SK-N-SH treated with all-trans-retinoic acid at 6 μM for 48 hours (cell line): ENCODE measurements at regions not wholly inside any gene's neighbourhood (a gene's known extent, or its start where the extent isn't known, plus 50 kb on each side); places are given as distances from the start of the nearest gene placed in this dataset.

Source experiments
- ATAC-seq: fragments of 200-7000 bp; cut with Tn5 transposase; 3 replicates; pipeline ENCODE4 v1.9.1; 2020; ENCODE audit warnings: mild to moderate bottlenecking, moderate library complexity
- ARNTL ChIP-seq: fragments of 450-650 bp; formaldehyde crosslinking; IDR thresholded peaks from 2 replicates; pipeline ENCODE4 v1.5.0; 2020; ENCODE audit warnings: low read depth, mild to moderate bottlenecking, moderate library complexity, borderline replicate concordance
- BACH2 ChIP-seq: fragments of 250-450 bp; sonication (Bioruptor Pico); IDR thresholded peaks from 2 replicates; pipeline ENCODE4 v1.9.0; 2021; ENCODE audit warnings: mild to moderate bottlenecking, borderline replicate concordance
- CSDC2 ChIP-seq: fragments of 250-450 bp; sonication (Bioruptor Pico); IDR thresholded peaks from 2 replicates; pipeline ENCODE4 v1.5.0; 2020; ENCODE audit warnings: mild to moderate bottlenecking, moderate library complexity
- CSRNP3 ChIP-seq: fragments of 250-450 bp; sonication (Bioruptor Pico); IDR thresholded peaks from 2 replicates; pipeline ENCODE4 v1.5.1; 2021; ENCODE audit warnings: mild to moderate bottlenecking, moderate library complexity
- ESRRG ChIP-seq: fragments of 250-450 bp; sonication (Bioruptor Pico); IDR thresholded peaks from 2 replicates; pipeline ENCODE4 v1.6.1; 2021; ENCODE audit warnings: mild to moderate bottlenecking
- ISL1 ChIP-seq: fragments of 250-450 bp; sonication (Bioruptor Pico); IDR thresholded peaks from 2 replicates; pipeline ENCODE4 v2.1.2; 2022; ENCODE audit warnings: mild to moderate bottlenecking, moderate library complexity
- OSR1 ChIP-seq: fragments of 250-450 bp; sonication (Bioruptor Pico); IDR thresholded peaks from 2 replicates; pipeline ENCODE4 v1.8.0; 2022; ENCODE audit warnings: moderate library complexity, mild to moderate bottlenecking, inconsistent platforms
- PATZ1 ChIP-seq: fragments of 250-450 bp; sonication (Bioruptor Pico); IDR thresholded peaks from 2 replicates; pipeline ENCODE4 v1.8.0; 2020; ENCODE audit warnings: mild to moderate bottlenecking, moderate library complexity, borderline replicate concordance
- POU6F1 ChIP-seq: fragments of 250-450 bp; sonication (Bioruptor Pico); IDR thresholded peaks from 2 replicates; pipeline ENCODE4 v1.8.0; 2021; ENCODE audit warnings: low read depth, mild to moderate bottlenecking, moderate library complexity, borderline replicate concordance
- RARB ChIP-seq: fragments of 250-450 bp; sonication (Bioruptor Pico); IDR thresholded peaks from 2 replicates; pipeline ENCODE4 v1.8.0; 2021; ENCODE audit warnings: mild to moderate bottlenecking, moderate library complexity
- SNAI2 ChIP-seq: fragments of 250-450 bp; sonication (Bioruptor Pico); IDR thresholded peaks from 2 replicates; pipeline ENCODE4 v1.5.0; 2020; ENCODE audit warnings: mild to moderate bottlenecking, moderate library complexity
- TCF4 ChIP-seq: fragments of 250-450 bp; sonication (Bioruptor Pico); IDR thresholded peaks from 2 replicates; pipeline ENCODE4 v1.8.0; 2021; ENCODE audit warnings: mild to moderate bottlenecking, moderate library complexity, borderline replicate concordance
- TOX ChIP-seq: fragments of 250-450 bp; sonication (Bioruptor Pico); IDR thresholded peaks from 2 replicates; pipeline ENCODE4 v1.8.0; 2021; ENCODE audit warnings: mild to moderate bottlenecking, moderate library complexity, borderline replicate concordance
- TSHZ2 ChIP-seq: fragments of 250-450 bp; sonication (Bioruptor Pico); IDR thresholded peaks from 2 replicates; pipeline ENCODE4 v1.5.0; 2020; ENCODE audit warnings: mild to moderate bottlenecking, moderate library complexity
- ZC3H10 ChIP-seq: fragments of 250-450 bp; sonication (Bioruptor Pico); IDR thresholded peaks from 2 replicates; pipeline ENCODE4 v1.5.1; 2021; ENCODE audit warnings: mild to moderate bottlenecking, moderate library complexity
- ZFP3 ChIP-seq: fragments of 250-450 bp; sonication (Bioruptor Pico); IDR thresholded peaks from 2 replicates; pipeline ENCODE4 v1.5.0; 2020; ENCODE audit warnings: mild to moderate bottlenecking, moderate library complexity
- ZFP30 ChIP-seq: fragments of 450-650 bp; formaldehyde crosslinking; IDR thresholded peaks from 2 replicates; pipeline ENCODE4 v1.5.0; 2022; ENCODE audit warnings: mild to moderate bottlenecking, moderate library complexity
- ZNF565 ChIP-seq: fragments of 450-650 bp; formaldehyde crosslinking; conservative IDR thresholded peaks from 2 replicates; pipeline ENCODE4 v1.5.0; 2020; ENCODE audit warnings: low read depth, mild to moderate bottlenecking, moderate library complexity
- ZNF70 ChIP-seq: fragments of 450-650 bp; formaldehyde crosslinking; IDR thresholded peaks from 2 replicates; pipeline ENCODE4 v1.5.0; 2020; ENCODE audit warnings: mild to moderate bottlenecking, moderate library complexity
- ZNF8 ChIP-seq: fragments of 450-650 bp; formaldehyde crosslinking; IDR thresholded peaks from 2 replicates; pipeline ENCODE4 v1.5.0; 2020; ENCODE audit warnings: mild to moderate bottlenecking, moderate library complexity

GRCh38 chr11:130738611-130739010, 177.7 kb downstream of the SNX19 start (continued):
- TF ChIP-seq CSDC2 (no peak), BACH2 (CRISPR knock-in tag) (no peak), ZFP3 (CRISPR knock-in tag) (no peak), ESRRG (no peak), OSR1 (CRISPR knock-in tag) (no peak), PATZ1 (no peak), CSRNP3 (no peak), ZNF70 (no peak)

- TF ChIP-seq ZNF70 = no peak
- TF ChIP-seq TOX (CRISPR knock-in tag) = no peak
- TF ChIP-seq ESRRG = no peak
- no peak for TF ChIP-seq ZNF565 (CRISPR knock-in tag)
- no peak for TF ChIP-seq ZNF8
- no peak for TF ChIP-seq RARB
- no peak for TF ChIP-seq OSR1 (CRISPR knock-in tag)
- no peak for TF ChIP-seq TSHZ2
- no peak for TF ChIP-seq CSRNP3
- TF ChIP-seq TCF4 (CRISPR knock-in tag) = no peak
- TF ChIP-seq, all 23 proteins: peak for 0
- ATAC-seq = no peak
Observed at GRCh38 chr11:130740819-130741218, 175.5 kb downstream of the SNX19 start.

- ATAC-seq = no peak
- TF ChIP-seq SNAI2 (CRISPR knock-in tag) (no peak), BACH2 (CRISPR knock-in tag) (no peak)
- TF ChIP-seq, all 23 proteins: peak for 0
Observed at GRCh38 chr11:130744794-130745193, 171.5 kb downstream of the SNX19 start.

GRCh38 chr11:130749216-130749615, 167.1 kb downstream of the SNX19 start:
- no peak for ATAC-seq
- TF ChIP-seq ZNF70 = no peak

GRCh38 chr11:130760515-130761125, 155.7 kb downstream of the SNX19 start:
- ATAC-seq = no peak
- TF ChIP-seq ZFP3 (CRISPR knock-in tag) (no peak), CSRNP3 (no peak), ISL1 (no peak), ZFP30 (CRISPR knock-in tag) (no peak), ZC3H10 (no peak), ARNTL (CRISPR knock-in tag) (no peak), TOX (CRISPR knock-in tag) (no peak), PATZ1 (no peak), ZNF8 (no peak), ZNF565 (CRISPR knock-in tag) (no peak), ZNF70 (no peak), ESRRG (no peak), POU6F1 (CRISPR knock-in tag) (no peak), BACH2 (CRISPR knock-in tag) (no peak), CSDC2 (no peak)
